ENCODE measurements at regions not wholly inside any gene's neighbourhood (a gene's known extent, or its start where the extent isn't known, plus 50 kb on each side); places are given as distances from the start of the nearest gene placed in this dataset.
"Not testable (repeated sequence)": the region's sequence is repeated elsewhere in the genome, so short reads cannot be mapped to it uniquely, and the experiment has no call there.

- no peak for ATAC-seq (ENCODE audit: poor library complexity)
- DNase-seq: no peak
- intact Hi-C loops (cut with DNase I): loop anchor here (10.0 kb wide), 1 partner anchor 62 kb away; no protein-coding TSS in a partner anchor
Observed at GRCh38 chr11:29166306-29166705, 850.5 kb downstream of the KCNA4 start.

GRCh38 chr11:29163231-29163630 is 853.6 kb downstream of the KCNA4 start:
- intact Hi-C loops (cut with DNase I): loop anchor here (10.0 kb wide), 1 partner anchor 58 kb away; no protein-coding TSS in a partner anchor
- no peak for ATAC-seq (ENCODE audit: poor library complexity)

DNA sequence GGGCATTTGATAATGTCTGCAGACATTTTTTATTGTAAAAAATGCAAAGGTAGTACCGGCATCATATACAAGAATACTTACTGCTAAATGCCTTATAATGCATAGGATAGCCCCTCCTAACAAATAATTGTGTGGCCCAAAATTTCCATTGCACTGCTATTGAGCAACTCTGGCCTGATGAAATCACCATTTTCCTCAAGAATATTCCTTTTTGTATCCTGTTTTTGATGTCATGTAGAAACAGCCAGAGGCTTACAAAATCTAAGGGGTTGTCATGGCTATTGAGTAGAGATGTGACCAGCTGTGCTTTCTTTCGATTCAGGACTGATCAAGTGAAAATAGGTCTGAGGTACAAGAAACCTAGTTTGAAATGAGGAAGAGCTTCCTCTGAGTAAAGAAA is 854.3 kb downstream of the KCNA4 start:
- DNase-seq: no peak
- ATAC-seq (ENCODE audit: poor library complexity): no peak
- intact Hi-C loops (cut with DNase I): loop anchor here (10.0 kb wide), 1 partner anchor 58 kb away; no protein-coding TSS in a partner anchor

More at GRCh38 chr11:29163231-29163630, 853.6 kb downstream of the KCNA4 start:
- DNase-seq: no peak

- intact Hi-C loops (cut with DNase I): loop anchor here (10.0 kb wide), 1 partner anchor 56 kb away; no protein-coding TSS in a partner anchor
- no peak for ATAC-seq (ENCODE audit: poor library complexity)
Observed at GRCh38 chr11:29161191-29161590, 855.6 kb downstream of the KCNA4 start.

DNA sequence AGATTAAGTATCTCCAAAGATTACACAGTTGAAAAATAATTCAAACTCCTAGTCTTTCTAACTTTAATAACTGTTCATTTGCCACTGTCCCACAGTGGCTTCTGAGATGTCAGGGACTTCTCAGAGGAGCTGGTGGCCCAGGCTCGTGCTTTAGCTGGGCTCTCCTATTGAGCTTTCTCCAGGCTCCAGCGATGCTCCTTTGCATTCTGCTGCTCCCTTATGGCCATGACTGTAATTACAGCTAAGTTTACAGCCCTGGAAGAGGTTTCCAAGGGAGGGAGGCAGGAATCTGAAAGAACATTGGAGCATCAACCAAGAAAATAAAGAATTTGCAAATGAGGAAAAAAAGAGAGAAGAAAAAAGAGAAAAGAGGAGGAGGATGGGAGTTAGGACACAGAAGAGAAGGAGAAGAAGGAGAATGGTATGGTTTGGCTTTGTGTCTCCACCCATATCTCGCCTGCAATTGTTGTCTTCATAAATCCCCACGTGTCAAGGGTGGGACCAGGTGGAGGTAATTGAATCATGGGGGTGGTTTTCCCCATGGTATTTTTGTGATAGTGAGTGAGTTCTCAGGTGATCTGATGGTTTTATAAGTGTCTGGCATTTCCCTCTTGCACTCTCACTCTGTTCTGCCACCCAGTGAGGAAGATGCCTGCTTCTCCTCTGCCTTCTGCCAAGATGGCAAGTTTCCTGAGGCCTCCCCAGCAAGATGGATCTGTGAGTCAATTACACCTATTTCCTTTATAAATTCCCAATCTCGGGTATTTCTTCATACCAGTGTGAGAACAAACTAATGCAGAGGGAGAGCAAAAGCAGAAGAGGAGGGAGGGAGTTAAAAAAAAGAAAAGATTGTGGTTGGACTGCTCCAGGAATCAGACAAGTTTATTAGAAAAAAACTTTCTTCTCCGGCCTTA is 857.0 kb downstream of the KCNA4 start:
- intact Hi-C loops (cut with DNase I): loop anchor here (10.0 kb wide), 1 partner anchor 55 kb away; no protein-coding TSS in a partner anchor
- ATAC-seq (ENCODE audit: poor library complexity): no peak
- no peak for DNase-seq

More at GRCh38 chr11:29161191-29161590, 855.6 kb downstream of the KCNA4 start:
- DNase-seq: no peak

GRCh38 chr11:29153078-29153477 is 863.8 kb downstream of the KCNA4 start:
- no peak for ATAC-seq (ENCODE audit: poor library complexity)
- intact Hi-C loops (cut with DNase I): no loop called here
- no peak for DNase-seq

GRCh38 chr11:29142573-29142972 is 874.3 kb downstream of the KCNA4 start:
- ATAC-seq (ENCODE audit: poor library complexity); DNase-seq; intact Hi-C loops (cut with DNase I): not testable (repeated sequence)

GRCh38 chr11:29135504-29135903 is 881.3 kb downstream of the KCNA4 start:
- ATAC-seq (ENCODE audit: poor library complexity): no peak
- intact Hi-C loops (cut with DNase I): no loop called here
- no peak for DNase-seq

DNA sequence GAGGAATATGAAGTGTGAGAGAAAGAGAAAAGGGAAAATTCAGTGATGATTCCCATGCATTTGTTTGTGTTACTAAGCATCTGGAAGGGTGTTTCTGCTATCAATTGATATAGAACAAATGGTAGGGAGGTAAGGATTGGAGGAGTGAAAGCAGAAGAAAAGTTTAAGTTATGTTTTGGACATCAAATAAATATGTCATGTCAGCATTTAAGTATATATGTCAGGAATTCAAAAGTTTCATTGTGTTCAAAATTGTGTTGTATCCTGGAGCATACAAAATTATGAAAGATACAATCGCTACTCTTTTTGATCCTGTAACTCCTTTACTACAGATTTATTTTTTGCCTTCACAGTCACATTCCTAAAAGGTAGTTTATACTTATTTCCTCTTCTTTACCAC is 885.8 kb downstream of the KCNA4 start:
- no peak for ATAC-seq (ENCODE audit: poor library complexity)
- no peak for DNase-seq
- intact Hi-C loops (cut with DNase I): no loop called here

- ATAC-seq (ENCODE audit: poor library complexity) (no peak), DNase-seq (no peak)
- intact Hi-C loops (cut with DNase I): no loop called here
Observed at GRCh38 chr11:29129844-29130243, 887.0 kb downstream of the KCNA4 start.

DNA sequence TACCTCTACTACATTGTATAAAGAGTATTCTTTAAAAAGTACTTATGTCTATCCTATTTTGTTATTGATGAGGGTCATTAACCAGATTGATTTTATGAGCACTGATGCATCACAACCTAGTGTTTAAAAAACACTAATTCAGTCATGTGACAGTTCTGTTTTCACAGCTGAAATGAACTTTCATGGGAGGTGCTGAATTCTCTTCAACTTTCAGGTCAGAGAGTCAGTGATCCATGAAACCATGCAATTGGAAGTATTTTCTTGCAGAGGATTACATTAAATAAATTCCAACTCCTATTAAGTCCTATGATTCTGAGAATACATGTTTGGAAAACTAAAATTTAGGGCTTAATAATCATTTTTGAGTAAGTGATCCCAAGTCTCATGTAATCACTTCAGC is 889.4 kb downstream of the KCNA4 start:
- DNase-seq: no peak
- intact Hi-C loops (cut with DNase I): no loop called here
- no peak for ATAC-seq (ENCODE audit: poor library complexity)

DNA sequence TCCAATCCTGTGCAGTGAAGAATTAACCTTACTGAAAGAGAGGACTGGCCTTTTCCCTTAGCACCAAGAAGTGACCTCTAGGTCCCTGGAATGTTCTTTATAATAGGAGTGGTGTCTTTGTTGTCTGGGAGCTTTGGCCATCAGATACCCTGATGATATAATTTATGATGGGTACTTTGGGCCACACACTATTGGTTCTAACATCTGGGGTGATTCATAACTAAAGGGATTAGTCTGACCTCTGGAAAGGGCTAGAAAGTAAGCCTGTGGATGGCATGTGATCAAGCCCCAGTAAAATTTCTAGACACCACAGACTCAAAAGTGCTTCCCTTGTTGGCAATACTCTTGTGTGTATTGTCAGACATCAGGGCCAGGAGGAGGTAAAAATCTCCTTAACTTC is 891.2 kb downstream of the KCNA4 start:
- intact Hi-C loops (cut with DNase I): no loop called here
- DNase-seq (no peak), ATAC-seq (ENCODE audit: poor library complexity) (no peak)

- intact Hi-C loops (cut with DNase I): no loop called here
- ATAC-seq (ENCODE audit: poor library complexity) (no peak), DNase-seq (no peak)
Observed at GRCh38 chr11:29124470-29124869, 892.4 kb downstream of the KCNA4 start.

GRCh38 chr11:29119707-29120618 is 896.9 kb downstream of the KCNA4 start:
- DNase-seq (no peak), ATAC-seq (ENCODE audit: poor library complexity) (no peak)
- intact Hi-C loops (cut with DNase I): no loop called here

GRCh38 chr11:29119116-29119515 is 897.7 kb downstream of the KCNA4 start:
- intact Hi-C loops (cut with DNase I): no loop called here
- DNase-seq (no peak), ATAC-seq (ENCODE audit: poor library complexity) (no peak)

- DNase-seq (no peak), ATAC-seq (ENCODE audit: poor library complexity) (no peak)
Observed at GRCh38 chr11:29100967-29101366, 915.9 kb downstream of the KCNA4 start.

DNA sequence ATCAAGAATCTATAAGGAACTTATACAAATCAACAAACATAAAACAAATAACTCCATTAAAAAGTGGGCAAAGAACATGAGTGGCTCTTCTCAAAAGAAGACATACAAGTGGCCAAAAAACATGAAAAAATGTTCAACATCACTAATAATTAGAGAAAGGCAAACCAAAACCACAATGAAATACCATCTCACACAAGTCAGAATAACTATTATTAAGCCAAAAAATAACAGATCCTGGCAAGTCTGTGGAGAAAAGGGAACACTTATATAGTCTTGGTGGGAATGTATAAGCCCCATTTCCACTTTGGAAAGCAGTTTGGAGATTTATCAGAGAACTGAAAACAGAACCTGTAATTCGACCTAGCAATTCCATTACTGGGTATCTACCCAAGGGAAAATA is 921.0 kb downstream of the KCNA4 start:
- intact Hi-C loops (cut with DNase I): no loop called here
- no peak for ATAC-seq (ENCODE audit: poor library complexity)
- no peak for DNase-seq

More at GRCh38 chr11:29100967-29101366, 915.9 kb downstream of the KCNA4 start:
- intact Hi-C loops (cut with DNase I): loop anchor here (10.0 kb wide), 1 partner anchor 64 kb away; no protein-coding TSS in a partner anchor

- intact Hi-C loops (cut with DNase I): no loop called here
- ATAC-seq (ENCODE audit: poor library complexity): no peak
- DNase-seq: no peak
Observed at GRCh38 chr11:29093416-29094120, 923.3 kb downstream of the KCNA4 start.
